Esophagus muscularis mucosa (tissue), 4 donors: ENCODE measurements at regions not wholly inside any gene's neighbourhood (a gene's known extent, or its start where the extent isn't known, plus 50 kb on each side); places are given as distances from the start of the nearest gene placed in this dataset.

Experiments
- DNase-seq: peaks from one replicate; pipeline ENCODE4 v3.0.0-alpha.2; 2017; ENCODE audit errors: extremely low spot score
- H3K27ac ChIP-seq, 4 donors: fragments of 200-600 bp; sonication (generic); replicated peaks in 1 of 4; 1 replicate in 3 of 4; 2 replicates in 1 of 4; pipeline ENCODE4 v1.5.1; 2016 to 2019; ENCODE audit warnings: mild to moderate bottlenecking in 1 of 4
- H3K27me3 ChIP-seq, 4 donors: fragments of 200-600 bp; sonication (generic); one replicate each; pipeline versions ENCODE4 v1.5.1 to v1.6.0; 2016 to 2019
- H3K36me3 ChIP-seq, 4 donors: fragments of 200-600 bp; sonication (generic); one replicate each; pipeline ENCODE4 v1.5.1; 2016 to 2019
- H3K4me1 ChIP-seq, 4 donors: fragments of 200-600 bp; sonication (generic); one replicate each; pipeline ENCODE4 v1.5.1; 2016 to 2019
- H3K4me3 ChIP-seq, 4 donors: fragments of 200-600 bp; sonication (generic); 1 replicate in 2 of 4; 2 replicates in 2 of 4; pipeline ENCODE4 v1.5.1; 2016 to 2019; ENCODE audit warnings: mild to moderate bottlenecking in 4 of 4, moderate library complexity in 1 of 4
- H3K9me3 ChIP-seq, 4 donors: fragments of 200-600 bp; sonication (generic); 1 replicate in 3 of 4; 2 replicates in 1 of 4; pipeline ENCODE4 v1.5.1; 2016 to 2019
- CTCF ChIP-seq, 3 experiments: fragments of 200-600 bp in 2 of 3; fragments of 450-650 bp in 1 of 3; sonication (generic) in 2 of 3; IDR thresholded peaks; one replicate each; pipeline ENCODE4 v1.5.1; 2017 to 2019; ENCODE audit warnings: antibody characterized with exemption in 3 of 3, mild to moderate bottlenecking in 2 of 3, moderate library complexity in 1 of 3
- EP300 ChIP-seq: sonication (generic); formaldehyde crosslinking; IDR thresholded peaks from one replicate; pipeline ENCODE4 v1.6.1; 2017; ENCODE audit warnings: antibody characterized with exemption
- POLR2A ChIP-seq: fragments of 450-650 bp; IDR thresholded peaks from one replicate; pipeline ENCODE4 v1.6.1; 2017; ENCODE audit warnings: antibody characterized with exemption, moderate library complexity, mild to moderate bottlenecking, low read depth
- POLR2AphosphoS5 ChIP-seq, 2 donors: sonication (generic); formaldehyde crosslinking; IDR thresholded peaks; one replicate each; pipeline ENCODE4 v1.6.1; 2017; ENCODE audit warnings: antibody characterized with exemption in 2 of 2
- WGBS: methylation state at CpG from one replicate; pipeline ENCODE4 v1.1.5; 2018; 5-methylcytosine and 5-hydroxymethylcytosine counted together
- intact Hi-C: fragments of 100-400 bp; cut with DNase I; formaldehyde crosslinking; loops from one replicate; pipeline ENCODE4 v1.15.1; 2023

GRCh38 chr13:48595431-48596429, 58.0 kb upstream of the CYSLTR2 start:
- WGBS: 71% methylated on average over 7 of the region's 7 CpGs
- Histone ChIP-seq H3K4me3 (no peak overlapping the region), H3K27ac (no peak overlapping the region), H3K27me3 (no peaks in the 10 kb centered on the region), H3K4me1 (peaks cover 0 to under 1% (median 0%) of the 10 kb centered on the region in 4 donors), H3K9me3 (no peaks in the 10 kb centered on the region), H3K36me3 (no peaks in the 10 kb centered on the region)
- intact Hi-C loops: loop anchor here (5.0 kb wide), 1 partner anchor 172 kb away; no protein-coding TSS in a partner anchor
- TF ChIP-seq CTCF (IDR thresholded peaks at IDR 0.05) (peak; percentile 40 to 62 (median 59)), POLR2AphosphoS5 (IDR thresholded peaks at IDR 0.05) (no peak), EP300 (no peak)
- DNase-seq: peak; percentile 91

- Histone ChIP-seq H3K36me3 (no peaks in the 10 kb centered on the region), H3K4me3 (no peak overlapping the region), H3K9me3 (peaks cover 0 to 6% (median 3%) of the 10 kb centered on the region in 4 donors), H3K4me1 (peaks cover 0 to 4% (median 3%) of the 10 kb centered on the region in 4 donors), H3K27me3 (no peaks in the 10 kb centered on the region), H3K27ac (no peak overlapping the region)
- TF ChIP-seq POLR2A (no peak), POLR2AphosphoS5 (IDR thresholded peaks at IDR 0.05) (no peak), EP300 (no peak), CTCF (IDR thresholded peaks at IDR 0.05) (no peak)
- intact Hi-C loops: no loop called here
- DNase-seq: peak; percentile 7
- 56% methylated on average over 5 of the region's 5 CpGs for WGBS
These were observed 53.1 kb upstream of the CYSLTR2 start for GRCh38 chr13:48600374-48601364.

- peaks cover 0 to 4% (median 3%) of the 10 kb centered on the region in 4 donors for H3K4me1 ChIP-seq
- no peak for TF ChIP-seq POLR2AphosphoS5 (IDR thresholded peaks at IDR 0.05)
- TF ChIP-seq EP300: no peak
- no peak for TF ChIP-seq POLR2A
- TF ChIP-seq CTCF (IDR thresholded peaks at IDR 0.05): no peak
- H3K36me3 ChIP-seq: no peaks in the 10 kb centered on the region
- H3K27ac ChIP-seq: no peak overlapping the region
- peaks cover 0 to 15% (median 10%) of the 10 kb centered on the region in 4 donors for H3K9me3 ChIP-seq
- H3K27me3 ChIP-seq: no peaks in the 10 kb centered on the region
- DNase-seq: peak; percentile 75
- 88% methylated on average over 7 of the region's 8 CpGs for WGBS
- H3K4me3 ChIP-seq: no peak overlapping the region
- intact Hi-C loops: no loop called here
These were observed 51.3 kb upstream of the CYSLTR2 start for GRCh38 chr13:48602296-48603016.

- 79% methylated on average over 2 of the region's 2 CpGs for WGBS
- H3K4me3 ChIP-seq: no peak overlapping the region
These were observed 50.4 kb upstream of the CYSLTR2 start for GRCh38 chr13:48603375-48603774.

More at GRCh38 chr13:48603375-48603774, 50.4 kb upstream of the CYSLTR2 start:
- Histone ChIP-seq H3K36me3 (no peaks in the 10 kb centered on the region), H3K4me1 (peaks cover 0 to 4% (median 3%) of the 10 kb centered on the region in 4 donors), H3K27me3 (no peaks in the 10 kb centered on the region), H3K9me3 (peaks cover 0 to 15% (median 10%) of the 10 kb centered on the region in 4 donors), H3K27ac (no peak overlapping the region)
- no peak for TF ChIP-seq POLR2AphosphoS5 (IDR thresholded peaks at IDR 0.05)
- TF ChIP-seq EP300: no peak
- no peak for TF ChIP-seq CTCF (IDR thresholded peaks at IDR 0.05)
- no peak for TF ChIP-seq POLR2A
- DNase-seq: peak; percentile 31
- intact Hi-C loops: no loop called here
